ENCODE measurements at regions not wholly inside any gene's neighbourhood (a gene's known extent, or its start where the extent isn't known, plus 50 kb on each side); places are given as distances from the start of the nearest gene placed in this dataset.
A peak's percentile ranks its signal among the peaks of the same experiment; 100 is the strongest.

DNA sequence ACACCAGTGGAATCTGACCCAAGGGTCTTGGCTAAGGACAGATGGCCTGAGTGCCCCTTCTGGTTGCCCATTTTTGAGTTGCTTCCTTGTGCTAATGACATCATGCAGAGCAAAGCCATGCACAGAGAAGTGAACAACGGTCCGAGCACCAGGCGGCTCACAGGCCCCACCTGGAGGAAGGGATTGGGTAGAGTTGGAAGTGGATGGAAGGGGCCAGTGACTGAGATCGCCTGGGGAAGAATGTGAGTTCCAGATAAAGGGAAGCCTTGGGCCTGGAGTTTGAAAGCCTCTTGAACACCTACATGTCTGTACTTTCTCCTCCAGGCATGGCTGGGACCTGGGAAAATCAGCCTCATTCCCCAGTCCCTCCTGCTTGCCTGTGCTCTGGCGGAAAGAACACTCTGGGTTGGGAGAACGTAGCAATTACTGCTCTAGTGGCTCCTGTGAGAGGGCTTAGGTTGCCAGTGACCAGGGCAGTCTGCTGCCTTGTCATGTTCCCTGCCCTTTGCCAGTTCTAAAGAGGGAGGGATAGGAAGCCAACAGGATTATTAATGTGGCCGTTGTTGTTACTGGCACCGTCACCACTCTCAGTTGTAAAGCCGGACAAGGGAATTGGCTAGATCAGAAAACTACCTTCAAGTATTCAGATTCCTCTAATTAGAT lies 62.5 kb upstream of the PTPN3 start:
- TF ChIP-seq, protein P1, sequence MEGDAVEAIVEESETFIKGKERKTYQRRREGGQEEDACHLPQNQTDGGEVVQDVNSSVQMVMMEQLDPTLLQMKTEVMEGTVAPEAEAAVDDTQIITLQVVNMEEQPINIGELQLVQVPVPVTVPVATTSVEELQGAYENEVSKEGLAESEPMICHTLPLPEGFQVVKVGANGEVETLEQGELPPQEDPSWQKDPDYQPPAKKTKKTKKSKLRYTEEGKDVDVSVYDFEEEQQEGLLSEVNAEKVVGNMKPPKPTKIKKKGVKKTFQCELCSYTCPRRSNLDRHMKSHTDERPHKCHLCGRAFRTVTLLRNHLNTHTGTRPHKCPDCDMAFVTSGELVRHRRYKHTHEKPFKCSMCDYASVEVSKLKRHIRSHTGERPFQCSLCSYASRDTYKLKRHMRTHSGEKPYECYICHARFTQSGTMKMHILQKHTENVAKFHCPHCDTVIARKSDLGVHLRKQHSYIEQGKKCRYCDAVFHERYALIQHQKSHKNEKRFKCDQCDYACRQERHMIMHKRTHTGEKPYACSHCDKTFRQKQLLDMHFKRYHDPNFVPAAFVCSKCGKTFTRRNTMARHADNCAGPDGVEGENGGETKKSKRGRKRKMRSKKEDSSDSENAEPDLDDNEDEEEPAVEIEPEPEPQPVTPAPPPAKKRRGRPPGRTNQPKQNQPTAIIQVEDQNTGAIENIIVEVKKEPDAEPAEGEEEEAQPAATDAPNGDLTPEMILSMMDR (IDR thresholded peaks at IDR 0.05), result no peak
- no peak overlapping the region for H3K4me3 ChIP-seq
- DNase-seq (ENCODE audit: low spot score), result no peak
- H3K27ac ChIP-seq, result no peak overlapping the region

DNA sequence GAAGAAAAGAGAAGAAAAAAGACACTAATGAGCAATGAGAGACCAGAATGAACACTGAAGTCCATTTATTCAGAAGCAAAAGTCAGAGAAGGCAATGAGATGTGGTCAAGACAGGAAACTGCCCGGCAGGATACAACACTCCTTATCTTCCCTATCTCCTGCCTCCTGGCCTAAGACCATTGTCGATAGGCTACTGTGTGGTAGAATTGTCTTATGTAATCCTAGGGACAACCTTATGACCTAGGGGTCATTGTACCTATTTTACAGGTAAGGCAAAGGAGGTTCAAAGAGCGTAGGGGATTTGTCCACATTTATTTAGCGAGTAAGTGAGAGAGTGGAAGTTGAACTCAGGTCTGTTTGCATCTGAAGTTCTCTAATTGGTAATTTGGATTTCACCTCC lies 63.0 kb upstream of the PTPN3 start:
- Histone ChIP-seq H3K27ac (no peak overlapping the region), H3K4me3 (no peak overlapping the region)
- TF ChIP-seq, protein P1 (IDR thresholded peaks at IDR 0.05), result no peak
- DNase-seq (ENCODE audit: low spot score), result no peak

DNA sequence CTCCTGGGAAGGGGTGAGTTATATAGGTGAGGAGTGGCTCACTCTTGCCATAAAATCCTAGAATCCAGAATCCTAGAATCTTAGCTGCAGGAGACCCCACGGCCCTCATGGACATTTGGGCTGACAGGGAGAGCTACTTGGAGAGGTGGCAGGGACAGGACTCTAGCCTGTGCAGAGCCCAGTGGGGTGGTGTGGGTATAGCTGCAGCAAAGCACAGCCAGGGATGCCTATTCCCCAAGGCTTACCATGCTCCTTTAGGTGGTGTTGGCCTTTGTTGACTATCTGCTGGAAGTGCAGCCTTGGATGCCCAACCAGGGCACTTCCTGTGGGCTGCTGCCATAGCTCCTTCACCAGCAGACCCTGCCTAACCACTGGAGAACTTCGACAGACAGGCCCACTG lies 70.0 kb upstream of the PTPN3 start:
- no peak overlapping the region for H3K27ac ChIP-seq
- TF ChIP-seq, protein P1 (IDR thresholded peaks at IDR 0.05), result no peak
- no peak for DNase-seq (ENCODE audit: low spot score)

DNA sequence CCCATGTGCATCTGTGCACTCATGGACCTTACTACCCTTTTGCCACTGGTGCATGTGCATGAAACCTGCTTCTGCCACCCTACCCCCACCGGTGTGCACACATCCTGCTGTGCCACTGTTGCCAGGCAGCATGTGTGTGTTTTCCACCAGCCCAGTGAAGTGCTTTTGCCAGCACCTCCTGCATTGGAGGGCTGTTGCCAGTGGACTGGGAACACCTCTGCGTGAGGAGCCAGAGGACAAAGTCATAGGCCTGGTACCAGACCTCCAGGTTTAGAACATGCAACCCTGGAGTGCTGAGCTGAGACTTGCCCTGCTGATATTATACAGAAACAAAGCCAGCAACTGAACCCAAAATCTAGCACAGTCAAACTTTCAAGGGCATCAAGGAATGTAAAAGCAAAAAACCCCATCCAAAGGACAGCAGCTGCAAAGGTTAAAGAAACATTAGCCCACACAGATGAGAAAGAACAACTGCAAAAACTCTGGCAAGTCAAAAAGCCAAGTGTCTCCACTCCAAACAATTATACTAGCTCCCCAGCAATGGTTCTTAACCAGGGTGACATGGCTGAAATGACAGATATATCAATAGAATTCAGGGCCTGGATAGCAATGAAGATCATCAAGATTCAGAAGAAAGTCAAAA lies 70.6 kb upstream of the PTPN3 start:
- Histone ChIP-seq H3K27ac (no peak overlapping the region), H3K4me3 (no peak overlapping the region)
- DNase-seq (ENCODE audit: low spot score), result no peak
- TF ChIP-seq, protein P1 (IDR thresholded peaks at IDR 0.05), result no peak

More for the DNA sequence above, 70.0 kb upstream of the PTPN3 start:
- no peak overlapping the region for H3K4me3 ChIP-seq

DNA sequence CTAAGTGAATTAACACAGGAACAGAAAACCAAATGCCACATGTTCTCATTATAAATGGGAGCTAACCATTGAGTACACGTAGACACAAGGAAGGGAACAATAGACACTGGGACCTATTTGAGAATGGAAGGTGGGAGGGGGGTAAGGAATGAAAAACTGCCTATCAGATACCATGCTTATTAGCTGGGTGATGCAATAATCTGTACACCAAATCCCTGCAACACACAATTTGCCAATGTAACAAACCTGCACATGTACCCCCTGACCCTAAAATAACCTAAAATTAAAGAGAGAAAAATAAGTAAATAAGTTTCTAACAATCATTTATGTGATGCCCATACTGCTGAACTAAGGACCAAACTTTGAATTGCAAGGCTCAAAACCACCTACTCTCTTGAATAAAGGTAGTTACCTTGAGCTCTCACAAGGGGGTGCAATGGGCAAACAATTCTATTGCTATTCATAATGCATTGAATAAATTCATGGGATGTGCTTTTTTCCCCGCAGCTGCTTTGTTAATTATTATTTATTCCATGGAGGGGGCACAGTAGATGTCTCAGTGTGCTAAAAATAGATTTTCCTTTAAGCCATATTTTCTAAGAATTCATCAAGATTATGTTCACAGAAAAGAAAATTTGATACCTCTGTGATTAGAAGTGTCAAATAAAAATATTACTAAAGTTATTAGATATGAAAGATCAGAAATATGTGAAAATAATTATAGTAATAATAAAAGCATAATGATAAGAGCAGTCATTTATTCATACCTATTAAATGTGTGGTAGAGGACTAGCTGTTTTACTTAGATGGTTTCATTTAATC lies 76.2 kb upstream of the PTPN3 start:
- no peak overlapping the region for H3K27ac ChIP-seq
- TF ChIP-seq, protein P1 (IDR thresholded peaks at IDR 0.05), result peak; percentile 56
- DNase-seq (ENCODE audit: low spot score), result no peak
- H3K4me3 ChIP-seq, result no peak overlapping the region

DNA sequence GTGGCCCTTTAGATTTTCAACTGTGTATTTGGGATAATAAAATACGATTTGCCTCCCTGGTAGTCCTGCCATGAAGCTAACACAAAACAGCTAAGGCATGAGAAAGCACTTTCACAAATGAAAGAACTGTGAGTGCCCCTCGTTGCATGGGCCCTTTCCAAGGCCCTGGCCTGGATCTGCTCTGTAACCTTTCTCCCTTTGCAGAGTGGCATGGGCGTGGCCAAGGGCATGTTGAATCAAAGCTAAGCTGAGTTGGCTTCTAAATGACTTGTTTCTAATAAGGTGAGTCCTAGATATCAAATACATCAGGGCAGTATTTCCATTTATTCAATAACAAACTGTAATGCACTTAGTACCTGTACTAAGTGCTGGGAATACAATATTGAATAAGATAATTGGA lies 78.7 kb upstream of the PTPN3 start:
- DNase-seq (ENCODE audit: low spot score), result no peak
- Histone ChIP-seq H3K4me3 (no peak overlapping the region), H3K27ac (no peak overlapping the region)
- TF ChIP-seq, protein P1 (IDR thresholded peaks at IDR 0.05), result no peak
